ENCODE measurements at regions not wholly inside any gene's neighbourhood (a gene's known extent, or its start where the extent isn't known, plus 50 kb on each side); places are given as distances from the start of the nearest gene placed in this dataset.

- no peak for DNase-seq
Observed at GRCh38 chr16:13394488-13394887, 493.1 kb downstream of the SHISA9 start.

GRCh38 chr16:13397126-13397525 is 495.7 kb downstream of the SHISA9 start:
- DNase-seq: no peak

- no peak for DNase-seq
Observed at GRCh38 chr16:13401641-13402040, 500.2 kb downstream of the SHISA9 start.

GRCh38 chr16:13402601-13403000 is 501.2 kb downstream of the SHISA9 start:
- DNase-seq: no peak

GRCh38 chr16:13403326-13403725 is 501.9 kb downstream of the SHISA9 start:
- DNase-seq: no peak

- DNase-seq: no peak
Observed at GRCh38 chr16:13414154-13414553, 505.8 kb upstream of the ERCC4 start.

GRCh38 chr16:13419589-13419988 is 500.4 kb upstream of the ERCC4 start:
- DNase-seq: no peak

GRCh38 chr16:13421726-13422125 is 498.2 kb upstream of the ERCC4 start:
- peak; percentile 30 for DNase-seq

- DNase-seq: no peak
Observed at GRCh38 chr16:13425836-13426235, 494.1 kb upstream of the ERCC4 start.

GRCh38 chr16:13426269-13426668 is 493.7 kb upstream of the ERCC4 start:
- no peak for DNase-seq

- DNase-seq: no peak
Observed at GRCh38 chr16:13426736-13427135, 493.2 kb upstream of the ERCC4 start.

- no peak for DNase-seq
Observed at GRCh38 chr16:13427943-13428342, 492.0 kb upstream of the ERCC4 start.

GRCh38 chr16:13429416-13429815 is 490.5 kb upstream of the ERCC4 start:
- DNase-seq: peak; percentile 6

- no peak for DNase-seq
Observed at GRCh38 chr16:13435415-13435814, 484.5 kb upstream of the ERCC4 start.

- no peak for DNase-seq
Observed at GRCh38 chr16:13435873-13436474, 484.0 kb upstream of the ERCC4 start.

- DNase-seq: peak; percentile 0
Observed at GRCh38 chr16:13436641-13437412, 483.1 kb upstream of the ERCC4 start.

GRCh38 chr16:13437413-13437795 is 482.6 kb upstream of the ERCC4 start:
- no peak for DNase-seq

- DNase-seq: no peak
Observed at GRCh38 chr16:13438064-13438463, 481.9 kb upstream of the ERCC4 start.

- no peak for DNase-seq
Observed at GRCh38 chr16:13439766-13440165, 480.2 kb upstream of the ERCC4 start.

- no peak for DNase-seq
Observed at GRCh38 chr16:13441675-13442074, 478.3 kb upstream of the ERCC4 start.

- DNase-seq: no peak
Observed at GRCh38 chr16:13448346-13448745, 471.6 kb upstream of the ERCC4 start.

GRCh38 chr16:13453325-13453724 is 466.6 kb upstream of the ERCC4 start:
- DNase-seq: no peak

GRCh38 chr16:13453938-13454553 is 465.9 kb upstream of the ERCC4 start:
- no peak for DNase-seq

- no peak for DNase-seq
Observed at GRCh38 chr16:13463619-13464018, 456.3 kb upstream of the ERCC4 start.

Measured in EL (cell line).